Epidermal melanocyte (primary cell): ENCODE measurements at regions not wholly inside any gene's neighbourhood (a gene's known extent, or its start where the extent isn't known, plus 50 kb on each side); places are given as distances from the start of the nearest gene placed in this dataset.
"Not testable (repeated sequence)": the region's sequence is repeated elsewhere in the genome, so short reads cannot be mapped to it uniquely, and the experiment has no call there.

Source experiments
- DNase-seq: peaks from one replicate; pipeline ENCODE4 v3.0.0; 2011; ENCODE audit warnings: low spot score; ENCODE audit not compliant: insufficient read length

GRCh38 chr13:103640606-103641005 lies 574.4 kb upstream of the SLC10A2 start:
- no peak for DNase-seq

GRCh38 chr13:103639326-103639725 lies 573.1 kb upstream of the SLC10A2 start:
- no peak for DNase-seq

- DNase-seq, result no peak
Measured at GRCh38 chr13:103638706-103639105, 572.5 kb upstream of the SLC10A2 start.

DNA sequence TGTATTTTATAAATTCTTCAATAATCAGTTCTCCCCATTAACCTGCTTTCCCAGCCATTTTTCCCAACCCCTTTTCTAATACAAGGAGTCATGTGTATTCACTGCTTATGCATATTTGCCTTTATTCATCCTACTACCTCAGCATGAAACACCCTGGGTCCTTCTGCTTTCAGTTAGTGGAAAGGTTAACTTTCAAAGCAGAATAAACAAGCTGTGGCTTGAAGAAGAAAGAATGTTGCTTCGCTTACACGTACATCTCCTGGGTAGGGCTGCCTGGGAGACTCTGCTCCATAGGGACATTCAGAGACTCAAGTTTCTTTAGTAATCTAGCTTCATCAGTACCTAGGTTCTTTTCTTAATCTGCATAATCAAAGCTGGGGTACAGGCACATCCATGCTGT lies 567.8 kb upstream of the SLC10A2 start:
- no peak for DNase-seq

- DNase-seq, result no peak
Measured at GRCh38 chr13:103625194-103625593, 559.0 kb upstream of the SLC10A2 start.

DNA sequence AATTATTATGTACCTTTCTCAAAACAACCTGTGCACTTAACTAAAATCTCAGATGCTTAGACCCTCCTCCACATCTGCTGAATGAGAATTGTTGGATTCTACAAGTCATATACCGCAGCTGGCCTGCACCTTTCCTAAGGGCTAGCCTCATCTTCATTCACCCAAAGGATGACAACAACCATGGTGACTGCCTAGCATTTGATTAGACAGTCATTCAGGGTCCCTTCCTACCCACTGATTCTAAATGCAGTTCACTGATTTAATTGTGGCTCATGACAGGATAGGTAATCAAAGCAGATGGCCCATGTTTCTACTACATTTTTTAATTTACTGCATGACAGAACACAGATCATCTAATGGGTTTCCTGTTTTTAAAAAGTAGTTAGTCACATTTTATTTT lies 551.9 kb upstream of the SLC10A2 start:
- DNase-seq, result no peak

DNA sequence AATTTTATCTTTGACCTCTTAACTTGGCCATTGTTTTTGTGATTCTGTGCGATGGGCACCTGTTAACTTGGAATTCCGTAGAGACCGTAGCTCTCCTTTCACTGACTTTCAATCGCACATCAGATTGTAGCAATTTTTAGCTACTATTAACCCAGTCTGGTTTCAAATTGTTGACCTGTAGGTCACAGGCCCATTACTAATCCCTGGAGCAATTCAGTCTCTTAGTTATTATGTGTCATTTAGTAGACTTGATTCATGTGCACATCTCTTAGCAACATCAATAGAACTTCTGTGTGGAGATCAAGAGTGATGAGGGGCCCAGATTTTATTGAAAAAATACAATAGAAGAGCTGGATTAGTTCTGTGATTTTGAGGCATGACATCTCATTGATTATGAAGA lies 549.6 kb upstream of the SLC10A2 start:
- no peak for DNase-seq

DNA sequence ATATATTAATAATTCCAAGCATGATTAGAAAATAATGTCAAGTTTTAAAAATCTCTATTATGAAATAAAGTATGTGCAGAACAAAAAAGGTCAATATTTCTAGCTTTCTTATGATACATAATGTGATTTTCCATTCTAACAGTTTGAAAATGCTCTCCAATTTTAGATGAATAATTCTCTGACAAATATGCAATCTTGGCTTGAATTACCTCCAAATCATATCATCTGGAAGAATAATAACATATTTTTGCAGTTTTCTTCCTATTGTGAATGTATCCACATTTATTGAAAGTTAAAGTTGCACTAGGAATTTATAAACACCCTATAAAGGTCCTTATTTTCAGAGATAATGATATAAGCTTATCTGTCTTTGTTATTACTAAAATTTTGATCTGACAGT lies 548.5 kb upstream of the SLC10A2 start:
- DNase-seq, result no peak

DNA sequence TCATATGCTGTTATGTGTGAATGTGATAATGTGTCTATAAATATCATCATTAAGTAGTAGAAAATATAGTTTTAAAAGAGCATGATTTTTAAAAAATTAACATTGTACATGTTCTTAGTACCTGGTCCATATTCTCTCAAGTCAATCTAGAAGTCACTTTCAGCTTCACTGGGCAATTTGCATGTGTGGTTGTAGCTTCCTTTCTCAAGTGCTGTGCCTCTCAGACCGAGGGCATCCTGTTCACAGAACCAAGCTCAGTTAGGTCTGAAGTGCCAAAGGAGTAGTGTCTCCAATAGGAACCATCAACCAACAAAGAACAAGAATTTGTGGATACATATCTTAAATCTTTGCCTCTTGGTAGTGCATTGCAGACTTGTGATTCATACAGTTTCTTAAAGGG lies 541.8 kb upstream of the SLC10A2 start:
- DNase-seq, result no peak

- DNase-seq, result no peak
Measured at GRCh38 chr13:103605546-103606326, 539.5 kb upstream of the SLC10A2 start.

DNA sequence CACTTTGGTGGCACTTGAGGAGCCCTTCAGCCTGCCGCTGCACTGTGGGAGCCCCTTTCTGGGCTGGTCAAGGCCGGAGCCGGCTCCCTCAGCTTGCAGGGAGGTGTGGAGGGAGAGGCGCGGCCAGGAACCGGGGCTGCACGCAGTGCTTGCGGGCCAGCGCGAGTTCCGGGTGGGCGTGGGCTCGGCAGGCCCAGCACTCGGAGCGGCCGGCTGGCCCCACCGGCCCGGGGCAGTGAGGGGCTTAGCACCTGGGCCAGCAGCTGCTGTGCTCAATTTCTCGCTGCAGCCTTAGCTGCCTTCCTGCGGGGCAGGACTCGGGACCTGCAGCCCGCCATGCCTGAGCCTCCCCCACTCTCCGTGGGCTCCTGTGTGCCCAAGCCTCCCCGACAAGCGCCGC lies 533.7 kb upstream of the SLC10A2 start:
- not testable (repeated sequence) for DNase-seq

- DNase-seq, result no peak
Measured at GRCh38 chr13:103598671-103599070, 532.5 kb upstream of the SLC10A2 start.

GRCh38 chr13:103573446-103573845 lies 507.2 kb upstream of the SLC10A2 start:
- no peak for DNase-seq

GRCh38 chr13:103568314-103568713 lies 502.1 kb upstream of the SLC10A2 start:
- DNase-seq, result no peak

DNA sequence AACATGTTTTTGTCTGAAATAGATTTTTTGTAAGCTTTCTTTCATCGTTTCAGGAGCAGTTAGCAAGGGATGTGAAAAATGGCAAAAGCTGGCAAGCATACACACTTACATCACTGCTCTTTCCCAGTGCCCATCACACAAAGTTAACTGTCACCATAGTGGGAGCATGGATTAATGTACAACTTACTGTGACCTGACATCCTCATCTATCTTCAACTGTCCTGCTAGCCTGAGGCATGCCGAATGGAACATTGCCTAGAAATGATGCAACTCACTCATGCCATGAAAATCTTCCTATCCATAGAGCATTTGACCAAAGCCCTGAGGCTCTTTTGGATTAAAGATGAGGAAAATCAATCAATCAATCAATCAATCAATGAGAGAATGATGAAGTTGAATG lies 491.7 kb upstream of the SLC10A2 start:
- DNase-seq, result no peak

GRCh38 chr13:103556681-103557080 lies 490.5 kb upstream of the SLC10A2 start:
- no peak for DNase-seq

GRCh38 chr13:103547914-103548313 lies 481.7 kb upstream of the SLC10A2 start:
- DNase-seq, result no peak

DNA sequence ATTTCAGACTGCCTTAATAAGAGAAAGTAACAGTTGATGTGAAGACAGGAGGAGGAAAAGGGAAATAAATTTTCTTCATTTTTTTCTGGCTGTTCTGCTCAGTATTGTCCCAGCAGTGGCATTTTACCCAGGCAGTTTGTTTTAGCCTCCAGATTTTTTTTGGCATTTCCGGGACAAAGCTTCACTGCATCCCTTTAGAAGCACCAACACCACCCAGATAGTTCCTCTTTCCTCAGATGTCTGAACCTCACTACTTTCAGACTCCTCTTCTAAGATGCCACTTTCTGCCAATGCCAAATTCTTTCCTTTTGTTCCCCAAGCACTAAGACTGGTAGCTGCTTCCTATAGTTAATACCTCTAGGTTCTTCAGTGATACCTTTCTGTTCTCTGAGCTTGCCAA lies 480.1 kb upstream of the SLC10A2 start:
- DNase-seq, result no peak

- DNase-seq, result no peak
Measured at GRCh38 chr13:103542648-103543047, 476.4 kb upstream of the SLC10A2 start.

DNA sequence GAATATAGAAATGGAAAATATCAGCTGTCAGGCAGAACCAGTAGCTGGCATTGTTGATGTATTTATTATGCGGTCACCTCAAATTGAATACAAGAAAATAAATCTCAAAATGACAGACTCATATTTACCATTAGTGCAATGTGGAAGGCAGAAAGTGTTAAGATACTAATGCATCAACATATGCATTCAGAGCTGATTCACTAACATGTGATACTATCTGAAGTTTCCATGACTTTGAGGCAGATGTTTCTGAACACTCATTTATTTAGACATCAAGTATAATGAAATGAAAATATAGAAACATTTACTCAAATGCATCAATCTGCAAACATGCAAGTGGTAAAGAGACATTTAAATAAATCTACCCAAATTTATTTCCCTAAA lies 474.2 kb upstream of the SLC10A2 start:
- no peak for DNase-seq

- DNase-seq, result no peak
Measured at GRCh38 chr13:103539721-103540381, 473.6 kb upstream of the SLC10A2 start.

DNA sequence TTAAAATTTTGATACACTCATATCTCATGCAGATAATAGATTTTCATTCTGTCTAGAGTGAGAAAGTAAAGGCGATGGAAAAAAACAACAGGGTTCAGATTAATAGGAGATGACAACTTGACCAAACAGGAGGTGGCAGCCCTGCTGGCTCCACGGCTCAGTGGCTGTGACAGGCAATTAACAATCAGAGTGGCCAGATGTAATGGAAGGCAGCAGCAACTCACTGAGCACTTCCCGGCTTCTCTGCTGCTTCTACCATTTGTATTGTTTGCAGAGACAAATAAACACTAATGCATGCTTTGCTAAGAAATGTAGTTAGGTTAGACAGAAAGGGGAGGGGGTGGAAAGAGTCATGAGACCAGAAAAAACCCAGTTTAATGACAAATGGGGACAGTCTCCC lies 473.0 kb upstream of the SLC10A2 start:
- no peak for DNase-seq

DNA sequence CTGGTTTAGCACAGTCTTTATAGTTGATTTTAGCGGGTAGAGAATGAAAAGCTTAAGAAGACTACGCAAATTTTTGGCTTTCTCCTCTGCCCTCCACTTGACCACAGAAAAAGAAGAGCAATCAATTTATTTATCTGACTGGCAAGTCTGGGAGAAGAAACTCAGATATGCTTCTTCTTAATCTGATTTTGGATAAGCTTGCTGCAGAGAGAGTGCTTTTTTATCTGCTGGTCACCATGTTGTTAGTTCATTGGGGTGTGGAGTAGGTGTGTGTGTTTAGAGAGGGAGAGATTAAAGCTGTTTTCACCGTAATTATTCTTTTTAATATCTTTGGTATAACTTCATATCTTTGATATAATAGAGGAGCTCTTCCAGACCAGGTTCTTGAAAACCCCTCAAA lies 471.4 kb upstream of the SLC10A2 start:
- no peak for DNase-seq
